ENCODE measurements at regions not wholly inside any gene's neighbourhood (a gene's known extent, or its start where the extent isn't known, plus 50 kb on each side); places are given as distances from the start of the nearest gene placed in this dataset.

GRCh38 chr4:100746141-100746739, 228.4 kb upstream of the EMCN start:
- Mint-ChIP-seq H3K9me3 (peaks cover 19 to 27% of the 10 kb centered on the region in 2 experiments), H3K27ac (no peak overlapping the region), H3K4me1 (no peaks in the 10 kb centered on the region), H3K36me3 (ENCODE audit: insufficient read depth in 1 of 3, low read depth in 3 of 3) (peaks cover 4 to 24% (median 6%) of the 10 kb centered on the region in 3 experiments), H3K4me3 (no peak overlapping the region), H3K27me3 (ENCODE audit: low read depth) (no peaks in the 10 kb centered on the region)
- H2AK5ac ChIP-seq (ENCODE audit: insufficient read length, low read length): no peak overlapping the region
- no peak for TF ChIP-seq CTCF (conservative IDR thresholded peaks at IDR 0.05)
- H3K79me2 ChIP-seq (ENCODE audit: insufficient read depth, low read length): no peaks in the 10 kb centered on the region
- H3K27me3 ChIP-seq (ENCODE audit: insufficient read depth, low read length): no peaks in the 10 kb centered on the region
- no peak overlapping the region for H4K8ac ChIP-seq (replicated peaks; ENCODE audit: insufficient read length, low read depth, low read length)
- no peak overlapping the region for H4K5ac ChIP-seq (ENCODE audit: insufficient read length, low read depth, low read length)
- H3K23ac ChIP-seq (ENCODE audit: insufficient read length, low read depth, low read length): no peak overlapping the region
- H3K27ac ChIP-seq (ENCODE audit: insufficient read length, low read depth, low read length): no peak overlapping the region
- no peaks in the 10 kb centered on the region for H4K20me1 ChIP-seq (ENCODE audit: control insufficient read depth, insufficient read depth, insufficient read length)
- H3K56ac ChIP-seq (ENCODE audit: insufficient read length, low read depth, low read length): no peak overlapping the region
- H3K9me3 ChIP-seq (ENCODE audit: control insufficient read depth, low read depth, low read length): no peaks in the 10 kb centered on the region
- no peaks in the 10 kb centered on the region for H3K4me1 ChIP-seq (ENCODE audit: insufficient read depth, low read length)
- no peak overlapping the region for H4K91ac ChIP-seq (ENCODE audit: insufficient read length, low read depth, low read length)
- no peak overlapping the region for H2BK120ac ChIP-seq (ENCODE audit: low read depth, low read length, poor library complexity, severe bottlenecking)
- H3T11ph ChIP-seq (ENCODE audit: low read length): no peak overlapping the region
- no peak overlapping the region for H2BK20ac ChIP-seq (ENCODE audit: low read depth, low read length, poor library complexity, severe bottlenecking)
- H3K23me2 ChIP-seq (ENCODE audit: insufficient read length, low read depth, low read length, poor library complexity, severe bottlenecking): no peaks in the 10 kb centered on the region
- H3K4ac ChIP-seq (ENCODE audit: low read depth, low read length): no peak overlapping the region
- DNase-seq: no peak
- H2BK12ac ChIP-seq (ENCODE audit: insufficient read length, low read depth, low read length): no peak overlapping the region
- H3K14ac ChIP-seq (ENCODE audit: insufficient read depth, low read length): no peak overlapping the region
- no peak overlapping the region for H2AFZ ChIP-seq (ENCODE audit: low read length)
- no peak overlapping the region for H3K4me2 ChIP-seq (ENCODE audit: insufficient read depth, insufficient read length, low read length)
- H3K79me1 ChIP-seq (ENCODE audit: insufficient read depth, low read depth, low read length, poor library complexity, severe bottlenecking): no peaks in the 10 kb centered on the region
- H2BK5ac ChIP-seq (ENCODE audit: insufficient read length, low read length): no peak overlapping the region
- no peak overlapping the region for H2BK15ac ChIP-seq (ENCODE audit: low read depth, low read length)
- H3K18ac ChIP-seq (ENCODE audit: insufficient read length, low read depth, low read length): no peak overlapping the region
- H3K9ac ChIP-seq (ENCODE audit: extremely low read depth, insufficient read length, low read length): no peak overlapping the region

Data from H9 (cell line).